Endothelial cell of umbilical vein (primary cell): ENCODE measurements at regions not wholly inside any gene's neighbourhood (a gene's known extent, or its start where the extent isn't known, plus 50 kb on each side); places are given as distances from the start of the nearest gene placed in this dataset.

Experiments
- EZH2 ChIP-seq: IDR thresholded peaks from 2 replicates; pipeline ENCODE4 v1.6.1; 2012; ENCODE audit warnings: borderline replicate concordance, low read depth, mild to moderate bottlenecking, moderate library complexity, low read length, inconsistent platforms; ENCODE audit not compliant: severe bottlenecking
- FOS ChIP-seq: IDR thresholded peaks from 2 replicates; pipeline ENCODE4 v1.6.1; 2011; ENCODE audit warnings: mild to moderate bottlenecking, low read length, moderate library complexity, borderline replicate concordance; ENCODE audit not compliant: insufficient read depth
- JUN ChIP-seq: IDR thresholded peaks from 2 replicates; pipeline ENCODE4 v1.6.1; 2011; ENCODE audit warnings: borderline replicate concordance, low read depth; ENCODE audit not compliant: insufficient read length, insufficient read depth
- POLR2A ChIP-seq: IDR thresholded peaks from 2 replicates; pipeline ENCODE4 v1.6.1; 2012; ENCODE audit warnings: low read depth, mild to moderate bottlenecking, control low read depth, low read length
- TF ChIP-seq, protein P1 (sequence below), 2 donors: IDR thresholded peaks; 1 replicate in 1 of 2; 2 replicates in 1 of 2; pipeline ENCODE4 v1.5.1; 2011; ENCODE audit warnings: low read length in 2 of 2, mild to moderate bottlenecking in 2 of 2, moderate library complexity in 2 of 2, control low read depth in 1 of 2, inconsistent platforms in 1 of 2, low read depth in 1 of 2; ENCODE audit not compliant: insufficient read depth in 1 of 2; ENCODE audit errors: extremely low read depth in 1 of 2
- TF ChIP-seq, protein P2 (sequence below): IDR thresholded peaks from 2 replicates; pipeline ENCODE4 v1.6.1; 2011; ENCODE audit not compliant: insufficient read depth, insufficient read length

DNA sequence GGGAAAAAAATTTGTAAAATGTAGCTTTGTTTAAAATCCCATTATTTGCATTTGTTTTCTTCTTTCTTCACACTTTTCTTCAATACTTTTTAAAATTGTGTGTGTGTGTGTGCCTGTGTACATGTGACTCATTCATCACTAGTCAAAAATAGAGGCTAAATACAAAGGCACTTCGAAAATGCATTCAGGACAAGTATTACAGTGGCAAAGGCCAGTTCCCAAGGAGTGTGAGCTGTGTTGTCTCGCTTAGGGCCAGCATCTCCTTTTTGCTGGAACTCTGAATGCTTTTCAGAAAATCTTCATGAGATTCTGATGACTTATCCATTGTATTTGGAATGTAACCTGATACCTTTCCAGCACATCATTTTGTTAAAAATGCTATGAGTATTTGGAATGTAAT is 288.5 kb upstream of the CNR1 start:
- TF ChIP-seq, protein P1, sequence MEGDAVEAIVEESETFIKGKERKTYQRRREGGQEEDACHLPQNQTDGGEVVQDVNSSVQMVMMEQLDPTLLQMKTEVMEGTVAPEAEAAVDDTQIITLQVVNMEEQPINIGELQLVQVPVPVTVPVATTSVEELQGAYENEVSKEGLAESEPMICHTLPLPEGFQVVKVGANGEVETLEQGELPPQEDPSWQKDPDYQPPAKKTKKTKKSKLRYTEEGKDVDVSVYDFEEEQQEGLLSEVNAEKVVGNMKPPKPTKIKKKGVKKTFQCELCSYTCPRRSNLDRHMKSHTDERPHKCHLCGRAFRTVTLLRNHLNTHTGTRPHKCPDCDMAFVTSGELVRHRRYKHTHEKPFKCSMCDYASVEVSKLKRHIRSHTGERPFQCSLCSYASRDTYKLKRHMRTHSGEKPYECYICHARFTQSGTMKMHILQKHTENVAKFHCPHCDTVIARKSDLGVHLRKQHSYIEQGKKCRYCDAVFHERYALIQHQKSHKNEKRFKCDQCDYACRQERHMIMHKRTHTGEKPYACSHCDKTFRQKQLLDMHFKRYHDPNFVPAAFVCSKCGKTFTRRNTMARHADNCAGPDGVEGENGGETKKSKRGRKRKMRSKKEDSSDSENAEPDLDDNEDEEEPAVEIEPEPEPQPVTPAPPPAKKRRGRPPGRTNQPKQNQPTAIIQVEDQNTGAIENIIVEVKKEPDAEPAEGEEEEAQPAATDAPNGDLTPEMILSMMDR (IDR thresholded peaks at IDR 0.05; ENCODE audit: extremely low read depth in 1 of 2, insufficient read depth in 1 of 2, low read depth in 1 of 2, low read length in 2 of 2): no peak
- TF ChIP-seq EZH2: no peak
- TF ChIP-seq POLR2A: no peak
- TF ChIP-seq JUN: no peak
- TF ChIP-seq FOS: no peak
- TF ChIP-seq, protein P2, sequence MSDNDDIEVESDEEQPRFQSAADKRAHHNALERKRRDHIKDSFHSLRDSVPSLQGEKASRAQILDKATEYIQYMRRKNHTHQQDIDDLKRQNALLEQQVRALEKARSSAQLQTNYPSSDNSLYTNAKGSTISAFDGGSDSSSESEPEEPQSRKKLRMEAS: no peak
